ENCODE measurements at regions not wholly inside any gene's neighbourhood (a gene's known extent, or its start where the extent isn't known, plus 50 kb on each side); places are given as distances from the start of the nearest gene placed in this dataset.

- FAIRE-seq, result no peak
Measured at GRCh38 chr7:15866753-15867152, 180.3 kb upstream of the MEOX2 start.

GRCh38 chr7:15864626-15864991, 178.1 kb upstream of the MEOX2 start:
- DNase-seq (ENCODE audit: low spot score) (no peak), FAIRE-seq (no peak)

More at GRCh38 chr7:15866753-15867152, 180.3 kb upstream of the MEOX2 start:
- no peak for DNase-seq (ENCODE audit: low spot score)

DNA sequence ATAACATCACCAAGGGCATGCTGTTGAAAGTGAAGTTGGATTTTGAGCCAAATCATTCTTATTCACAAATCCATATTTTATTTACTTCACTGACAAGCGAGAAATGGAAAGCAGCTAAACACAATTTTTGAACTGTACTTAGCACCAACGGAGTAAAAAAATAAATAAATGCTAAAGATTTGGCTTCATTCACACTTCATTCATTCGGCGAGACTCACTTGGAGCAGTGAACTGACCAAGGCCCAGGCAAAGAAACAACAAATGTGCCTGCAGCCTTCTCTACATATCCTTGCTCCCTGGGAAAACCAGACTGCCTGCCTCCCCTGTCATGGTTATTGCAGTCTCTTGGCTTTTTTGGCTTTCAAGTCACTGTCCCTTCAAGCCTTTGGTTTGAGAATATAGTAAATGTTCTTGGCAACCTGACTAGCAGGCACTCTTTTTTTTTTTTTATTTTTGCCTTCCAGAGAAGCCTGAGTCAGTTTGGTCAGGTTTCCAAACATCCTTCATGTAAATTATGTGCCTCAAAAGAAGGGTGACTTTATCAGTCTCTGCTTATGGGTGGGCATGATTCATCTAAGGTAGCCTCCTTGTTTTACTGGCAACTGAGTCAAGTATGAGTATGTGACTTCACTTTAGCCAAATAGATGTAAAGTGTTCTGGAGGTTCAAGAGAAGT, 177.6 kb upstream of the MEOX2 start:
- FAIRE-seq (no peak), DNase-seq (ENCODE audit: low spot score) (no peak)

GRCh38 chr7:15862781-15863165, 176.3 kb upstream of the MEOX2 start:
- no peak for FAIRE-seq
- DNase-seq (ENCODE audit: low spot score), result no peak

- DNase-seq (ENCODE audit: low spot score) (no peak), FAIRE-seq (no peak)
Measured at GRCh38 chr7:15862016-15862780, 175.7 kb upstream of the MEOX2 start.

DNA sequence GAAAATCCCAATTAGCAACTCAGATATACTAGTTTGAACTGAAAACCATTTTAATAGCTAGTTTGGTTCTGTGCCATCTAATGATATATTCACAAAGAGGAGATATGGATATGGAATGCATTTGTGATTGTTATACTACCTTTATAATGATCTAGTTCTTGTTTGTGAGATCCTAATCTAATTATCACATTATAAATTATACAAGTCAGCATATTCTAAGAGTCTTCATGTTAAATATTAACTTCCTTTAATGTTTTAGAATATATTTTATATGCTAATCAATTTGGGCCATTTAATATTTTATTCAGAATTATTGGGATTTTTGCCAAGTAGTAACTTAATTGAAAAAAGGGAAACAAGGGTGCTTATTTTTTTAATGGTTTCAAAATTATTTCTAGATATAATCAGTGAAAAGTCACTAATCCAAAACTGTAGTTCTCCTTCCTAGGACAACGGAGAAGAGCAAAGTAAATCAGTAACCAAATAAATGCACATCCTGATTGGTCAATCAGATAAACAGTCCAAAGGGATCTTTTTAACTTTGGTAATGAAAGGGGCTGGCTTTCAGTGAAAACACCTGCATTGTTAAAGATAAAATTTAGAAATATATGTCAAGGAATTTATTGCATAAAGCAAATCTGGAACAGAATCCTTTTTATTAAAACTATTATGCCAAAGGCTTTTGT, 173.9 kb upstream of the MEOX2 start:
- DNase-seq (ENCODE audit: low spot score), result no peak
- FAIRE-seq, result no peak

DNA sequence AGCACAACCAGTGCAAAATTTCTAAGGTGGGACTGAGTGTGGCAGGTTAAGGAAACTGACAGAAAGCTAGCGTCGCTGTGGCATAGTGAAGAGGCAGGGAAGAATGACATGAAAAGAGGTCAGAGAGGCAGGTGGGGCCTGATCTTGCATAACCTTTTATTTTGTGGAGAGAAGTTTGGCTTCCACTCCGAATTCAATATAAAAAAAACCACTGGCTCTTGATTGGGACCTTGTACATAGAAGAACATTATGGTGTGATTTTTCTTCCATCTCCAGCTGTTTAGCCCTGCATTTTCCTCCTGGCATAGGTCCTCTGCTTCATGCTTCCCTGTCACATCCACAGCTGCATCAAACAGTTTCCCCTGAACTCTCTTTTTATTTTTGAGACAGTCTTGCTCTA, 170.5 kb upstream of the MEOX2 start:
- FAIRE-seq (no peak), DNase-seq (ENCODE audit: low spot score) (no peak)

GRCh38 chr7:15856311-15856710, 169.8 kb upstream of the MEOX2 start:
- FAIRE-seq, result no peak
- no peak for DNase-seq (ENCODE audit: low spot score)

DNA sequence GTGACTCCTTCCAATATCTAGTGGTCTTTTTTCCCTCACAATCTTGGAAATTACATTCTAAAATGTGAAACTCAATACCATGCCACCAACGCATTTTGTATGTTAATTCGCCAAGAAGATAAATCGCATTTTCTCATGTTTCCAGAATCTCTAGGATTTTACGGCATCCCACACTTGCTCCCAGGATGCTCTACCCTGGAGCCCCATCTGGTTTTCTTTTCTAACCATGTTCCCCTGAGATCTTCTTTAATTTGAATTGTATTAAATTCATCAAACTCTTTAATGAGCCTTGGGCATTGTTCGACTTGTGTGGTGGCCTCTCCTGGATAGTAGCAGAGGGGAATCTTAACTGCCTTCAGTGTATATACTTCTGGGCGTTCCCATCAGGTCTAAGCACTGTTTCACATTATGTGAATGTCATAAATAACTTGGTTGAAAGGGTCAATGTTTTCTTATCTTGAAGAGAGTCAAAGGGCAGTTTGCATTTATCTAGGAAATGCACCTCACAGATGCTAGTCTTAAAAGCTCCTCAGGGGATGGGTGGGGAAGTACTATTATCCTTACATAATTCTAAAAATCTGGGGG, 169.1 kb upstream of the MEOX2 start:
- DNase-seq (ENCODE audit: low spot score) (no peak), FAIRE-seq (no peak)

- FAIRE-seq, result no peak
- DNase-seq (ENCODE audit: low spot score), result no peak
Measured at GRCh38 chr7:15854841-15855524, 168.5 kb upstream of the MEOX2 start.

DNA sequence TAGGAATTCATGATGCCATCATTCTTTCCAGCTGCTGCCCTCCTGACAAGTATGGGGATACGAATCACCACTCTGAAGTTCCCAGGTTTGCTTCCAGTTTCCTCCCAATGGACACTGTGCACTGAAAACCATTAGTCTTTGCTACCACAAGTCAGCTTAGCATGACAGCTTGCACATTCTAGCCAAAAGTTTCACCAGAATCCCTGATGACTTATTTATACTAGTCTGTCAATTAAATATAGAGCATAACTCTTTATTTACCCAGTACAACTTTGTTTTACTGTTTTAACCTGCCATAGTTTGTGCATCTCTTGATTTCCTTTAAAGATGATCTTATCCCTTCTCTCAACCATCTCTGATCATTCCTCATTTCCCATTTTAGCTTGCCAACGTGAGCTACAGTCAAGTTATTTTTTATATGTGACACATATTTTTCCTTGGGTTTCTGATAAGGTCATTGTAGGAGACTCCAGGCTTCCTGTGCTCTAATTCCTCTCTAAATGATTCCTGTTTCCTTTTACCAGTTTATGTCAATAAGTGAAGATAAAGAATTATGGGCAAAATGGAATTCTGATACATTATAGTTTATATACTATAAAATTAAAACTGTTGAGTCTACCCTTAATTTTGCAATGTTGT, 167.5 kb upstream of the MEOX2 start:
- DNase-seq (ENCODE audit: low spot score) (no peak), FAIRE-seq (no peak)

DNA sequence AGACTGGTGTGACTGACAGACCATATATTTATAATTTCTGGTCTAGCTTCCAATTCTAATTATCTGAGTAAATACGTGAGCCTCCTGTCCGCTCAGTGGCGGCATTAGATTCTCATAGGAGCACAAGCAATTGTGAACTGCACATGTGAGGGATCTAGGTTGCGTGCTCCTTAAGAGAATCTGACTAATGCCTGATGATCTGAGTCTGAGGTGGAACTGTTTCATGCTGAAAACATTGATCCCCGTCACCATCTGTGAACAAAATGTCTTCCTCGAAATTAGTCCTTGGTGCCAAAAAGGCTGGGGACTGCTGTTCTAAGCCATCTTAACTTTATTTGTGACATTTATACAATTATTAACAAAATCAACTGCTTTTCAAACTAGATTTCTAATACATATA, 164.7 kb upstream of the MEOX2 start:
- DNase-seq (ENCODE audit: low spot score), result no peak
- FAIRE-seq, result no peak

DNA sequence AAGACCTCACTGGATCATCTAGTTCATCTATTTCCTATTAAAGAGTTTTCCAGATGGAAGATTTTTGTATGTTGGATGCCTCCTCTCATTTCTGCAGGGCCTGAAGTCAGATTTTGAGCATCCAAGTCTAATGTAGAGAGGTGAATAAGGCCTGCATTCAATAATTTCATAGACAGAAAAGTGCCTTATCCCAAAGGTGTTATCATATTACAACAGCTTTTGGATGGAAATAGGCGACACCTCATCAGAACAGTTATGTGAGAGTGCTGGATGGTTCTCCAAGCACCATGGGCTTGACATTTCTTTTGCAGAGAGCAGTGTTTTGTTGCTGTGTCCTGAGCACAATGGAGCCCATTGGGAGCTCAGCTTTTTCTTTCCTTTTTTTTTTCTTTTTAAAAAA, 162.4 kb upstream of the MEOX2 start:
- no peak for FAIRE-seq
- no peak for DNase-seq (ENCODE audit: low spot score)

DNA sequence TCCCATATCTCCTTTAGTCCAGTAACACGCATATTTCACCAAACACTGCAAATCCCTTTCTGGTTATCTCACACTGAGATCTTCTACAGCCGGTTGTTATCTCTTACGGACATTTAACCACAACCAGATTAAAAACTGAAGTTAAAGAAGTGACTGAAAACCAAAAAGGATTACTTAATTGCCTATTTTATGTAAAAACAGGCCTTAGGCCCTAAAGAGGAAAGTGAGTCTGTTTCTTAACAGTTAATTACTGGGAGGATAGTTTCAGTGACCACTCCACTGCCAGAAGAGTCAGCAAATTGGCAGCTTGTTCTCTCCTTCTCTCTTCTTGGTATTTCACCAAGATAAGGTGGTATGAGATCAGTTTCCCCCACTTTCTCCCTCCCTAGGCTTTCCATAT, 161.9 kb upstream of the MEOX2 start:
- no peak for FAIRE-seq

GRCh38 chr7:15845868-15846267, 159.4 kb upstream of the MEOX2 start:
- DNase-seq (ENCODE audit: low spot score) (no peak), FAIRE-seq (no peak)

More for the DNA sequence above, 161.9 kb upstream of the MEOX2 start:
- DNase-seq (ENCODE audit: low spot score), result no peak

- FAIRE-seq (no peak), DNase-seq (ENCODE audit: low spot score) (no peak)
Measured at GRCh38 chr7:15845461-15845860, 159.0 kb upstream of the MEOX2 start.

DNA sequence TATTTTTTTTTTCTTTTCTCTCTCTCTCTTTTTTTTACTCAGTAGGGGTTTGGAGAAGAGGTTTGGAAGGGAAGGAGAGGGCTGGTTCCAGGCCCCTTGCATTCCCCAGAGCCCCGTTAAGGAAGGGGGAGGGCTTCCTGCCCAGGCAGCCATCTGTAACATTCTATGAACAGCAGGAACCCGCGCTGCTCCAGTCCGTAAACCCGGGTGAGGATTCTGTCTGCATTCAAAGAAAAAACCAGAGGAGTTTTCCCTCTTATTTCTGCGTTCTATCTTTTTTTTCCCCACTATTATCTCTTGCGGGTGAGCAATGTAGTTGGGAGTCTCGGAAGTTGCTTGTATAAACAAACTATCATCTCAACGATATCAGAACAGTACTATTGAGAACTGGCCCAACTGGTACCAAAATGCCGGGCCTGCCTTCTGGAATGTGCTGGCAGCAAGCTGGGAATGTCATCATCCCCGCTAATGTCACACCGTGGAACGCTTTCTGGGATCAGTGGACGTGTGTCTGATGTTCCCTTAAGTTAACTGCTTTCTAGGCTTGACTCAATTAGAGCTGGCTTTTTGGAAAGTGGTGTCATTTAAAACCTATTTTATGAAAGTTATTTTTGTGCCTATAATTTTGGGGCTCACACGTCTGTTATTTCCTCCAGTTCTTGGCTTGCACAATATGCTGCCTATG, 153.1 kb upstream of the MEOX2 start:
- peak; percentile 69 for FAIRE-seq
- peak; percentile 21 for DNase-seq (ENCODE audit: low spot score)

DNA sequence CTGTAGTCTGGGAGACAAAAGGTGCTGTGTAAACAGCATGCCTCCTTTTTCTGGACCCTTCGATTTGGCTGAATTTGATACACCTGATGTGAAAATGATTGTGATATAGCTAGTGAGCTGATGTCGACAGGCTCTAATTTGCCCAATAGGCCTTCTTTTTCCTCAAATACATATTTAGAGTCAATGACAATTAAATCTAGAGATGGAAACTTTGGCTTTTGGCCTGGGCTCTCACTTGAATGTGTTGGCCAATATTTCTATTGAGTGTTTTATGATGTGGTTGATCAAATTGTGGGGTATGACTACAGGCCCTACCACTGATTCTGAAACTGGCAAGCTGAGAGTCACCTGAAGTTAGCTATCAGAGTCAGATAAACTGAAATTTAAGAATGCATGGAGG, 151.8 kb upstream of the MEOX2 start:
- FAIRE-seq, result no peak

GRCh38 chr7:15837306-15837950, 150.9 kb upstream of the MEOX2 start:
- FAIRE-seq, result no peak

More for the DNA sequence above, 151.8 kb upstream of the MEOX2 start:
- no peak for DNase-seq (ENCODE audit: low spot score)

GRCh38 chr7:15836651-15837050, 150.2 kb upstream of the MEOX2 start:
- FAIRE-seq, result no peak

More at GRCh38 chr7:15837306-15837950, 150.9 kb upstream of the MEOX2 start:
- DNase-seq (ENCODE audit: low spot score), result no peak

More at GRCh38 chr7:15836651-15837050, 150.2 kb upstream of the MEOX2 start:
- DNase-seq (ENCODE audit: low spot score), result no peak
